ENCODE measurements at regions not wholly inside any gene's neighbourhood (a gene's known extent, or its start where the extent isn't known, plus 50 kb on each side); places are given as distances from the start of the nearest gene placed in this dataset.

DNA sequence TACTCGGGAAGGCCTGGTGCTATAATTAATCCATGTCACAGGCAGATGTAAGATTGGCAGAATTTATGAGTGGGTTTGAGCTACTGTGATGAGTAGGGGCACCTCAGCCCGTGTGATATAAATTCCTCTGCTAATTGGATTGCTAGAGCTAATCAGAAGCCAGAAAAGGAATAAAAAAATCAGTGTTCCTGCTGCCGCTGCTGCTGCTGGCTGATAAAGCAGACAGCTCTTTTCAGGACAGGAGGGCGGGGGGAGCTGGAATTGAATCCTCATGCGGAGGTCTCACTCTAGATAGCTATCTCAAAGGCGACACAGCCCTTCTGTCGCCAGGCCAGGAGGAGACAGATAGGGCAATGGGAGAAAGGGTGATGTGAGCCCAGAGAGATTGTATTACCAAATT is 182.7 kb upstream of the ZFHX3 start:
- H3K4me2 ChIP-seq (ENCODE audit: insufficient read depth in 1 of 2, low read depth in 2 of 2, low read length in 2 of 2), result no peak overlapping the region
- no peak overlapping the region for H4K91ac ChIP-seq (replicated peaks; ENCODE audit: insufficient read length, low read length)
- H2BK5ac ChIP-seq (ENCODE audit: low read depth, low read length), result no peak overlapping the region
- no peak overlapping the region for H4K8ac ChIP-seq (ENCODE audit: extremely low read depth, insufficient read depth, low read length)
- ChIA-PET POLR2A (ENCODE audit: partially characterized antibody) (no interaction called here), CTCF (ENCODE audit: partially characterized antibody) (interaction anchor here (1.8 kb wide), 1 partner anchor 12 kb away, joined by 8 read pairs; no protein-coding TSS in a partner anchor)
- FAIRE-seq, result no peak
- H3K18ac ChIP-seq (ENCODE audit: extremely low read depth, low read length), result no peak overlapping the region
- no peak overlapping the region for H2AK5ac ChIP-seq (ENCODE audit: low read depth, low read length)
- no peak overlapping the region for H3K4ac ChIP-seq (replicated peaks; ENCODE audit: insufficient read length, low read depth, low read length)
- H2BK120ac ChIP-seq (replicated peaks; ENCODE audit: low read depth, low read length), result no peak overlapping the region
- no peaks in the 10 kb centered on the region for H3K79me1 ChIP-seq (ENCODE audit: low read depth, low read length)
- no peaks in the 10 kb centered on the region; a peak in 2 of 7 replicates for H3K27me3 ChIP-seq (replicated peaks in 1 of 4; ENCODE audit: control insufficient read depth in 3 of 4, extremely low read depth in 1 of 4, insufficient read depth in 3 of 4, low read length in 3 of 4)
- H3K79me2 ChIP-seq (ENCODE audit: control insufficient read depth in 1 of 2, insufficient read depth in 2 of 2, low read length in 2 of 2), result no peaks in the 10 kb centered on the region
- WGBS, 2 experiments (ENCODE audit: extremely low coverage in 1 of 2, insufficient coverage in 1 of 2, insufficient read length in 1 of 2, insufficient replicate concordance in 2 of 2, low coverage in 1 of 2, low lambda C conversion rate in 2 of 2, missing lambda C conversion rate in 1 of 2), result 93% methylated on average over 7 of the region's 7 CpGs; no CpG with 5 or more reads in 1 of the 2 experiments
- H2BK20ac ChIP-seq (ENCODE audit: low read length), result no peak overlapping the region
- no peak overlapping the region for H3K9ac ChIP-seq (replicated peaks in 1 of 4; ENCODE audit: extremely low read depth in 1 of 4, low read depth in 3 of 4, low read length in 3 of 4)
- H2AFZ ChIP-seq (ENCODE audit: low read length), result no peak overlapping the region
- H2BK12ac ChIP-seq (ENCODE audit: low read depth, low read length), result no peak overlapping the region
- H3K4me1 ChIP-seq (replicated peaks in 1 of 4; ENCODE audit: control insufficient read depth in 3 of 4, insufficient read depth in 4 of 4, low read length in 3 of 4), result 0 out of 7 replicates have a peak, but pooled peaks cover 0 to 2% (median 0%) of the 10 kb centered on the region in 4 experiments
- H3K36me3 ChIP-seq (ENCODE audit: control insufficient read depth in 2 of 4, insufficient read depth in 4 of 4, low read length in 3 of 4), result no peaks in the 10 kb centered on the region
- no peak overlapping the region for H3K23ac ChIP-seq (ENCODE audit: insufficient read length)
- no peak overlapping the region for H4K5ac ChIP-seq (ENCODE audit: insufficient read length, low read depth, low read length)
- H3K56ac ChIP-seq (replicated peaks; ENCODE audit: insufficient read length, low read depth, low read length), result no peak overlapping the region
- no peaks in the 10 kb centered on the region for H4K20me1 ChIP-seq (replicated peaks in 1 of 2; ENCODE audit: control insufficient read depth in 1 of 2, insufficient read depth in 2 of 2, low read length in 2 of 2)
- H3K27ac ChIP-seq (ENCODE audit: low read depth, low read length), result no peak overlapping the region
- no peak overlapping the region for H3K4me3 ChIP-seq (ENCODE audit: extremely low read depth in 1 of 4, insufficient read depth in 2 of 4, low read depth in 3 of 4, low read length in 4 of 4)
- H2BK15ac ChIP-seq (ENCODE audit: low read length), result no peak overlapping the region
- no peak for DNase-seq (ENCODE audit: low read depth in 1 of 2, low spot score in 2 of 2)
- H3K9me3 ChIP-seq (ENCODE audit: insufficient read depth in 2 of 2, low read depth in 1 of 2, low read length in 1 of 2), result no peaks in the 10 kb centered on the region
- no peak overlapping the region for H3K14ac ChIP-seq (ENCODE audit: insufficient read length)
- peaks cover 2% of the 10 kb centered on the region; the same call in 1 of the 2 replicates for H3K23me2 ChIP-seq (ENCODE audit: low read depth, low read length)
- no peak for TF ChIP-seq TCF12 (IDR thresholded peaks at IDR 0.05; ENCODE audit: low read depth, low read length)
- TF ChIP-seq TAF7 (optimal IDR thresholded peaks at IDR 0.05; ENCODE audit: borderline replicate concordance, low read depth, low read length), result no peak
- no peak for TF ChIP-seq GTF2F1 (IDR thresholded peaks at IDR 0.05; ENCODE audit: borderline replicate concordance, low read depth, low read length)
- TF ChIP-seq JUND (IDR thresholded peaks at IDR 0.05; ENCODE audit: low read length), result no peak
- TF ChIP-seq RNF2 (IDR thresholded peaks at IDR 0.05; ENCODE audit: borderline replicate concordance, low read depth, low read length, missing control alignments, poor library complexity, severe bottlenecking), result no peak
- no peak for TF ChIP-seq EZH2 (IDR thresholded peaks at IDR 0.05; ENCODE audit: low read depth, low read length, severe bottlenecking)
- TF ChIP-seq YY1 (IDR thresholded peaks at IDR 0.05; ENCODE audit: low read depth, low read length), result no peak
- no peak for TF ChIP-seq HDAC2 (IDR thresholded peaks at IDR 0.05; ENCODE audit: borderline replicate concordance in 1 of 2, low read depth in 2 of 2, low read length in 2 of 2)
- TF ChIP-seq TBP (IDR thresholded peaks at IDR 0.05; ENCODE audit: low read depth, low read length), result no peak
- no peak for TF ChIP-seq MAFK (IDR thresholded peaks at IDR 0.05; ENCODE audit: low read depth, low read length)
- no peak for TF ChIP-seq CTBP2 (IDR thresholded peaks at IDR 0.05; ENCODE audit: borderline replicate concordance, insufficient read depth, insufficient read length, low read length)
- TF ChIP-seq SRF (IDR thresholded peaks at IDR 0.05; ENCODE audit: low read depth, low read length), result no peak
- TF ChIP-seq CEBPB (IDR thresholded peaks at IDR 0.05; ENCODE audit: low read depth, low read length), result no peak
- TF ChIP-seq TEAD4 (IDR thresholded peaks at IDR 0.05; ENCODE audit: low read depth, low read length), result no peak
- no peak for TF ChIP-seq BRCA1 (IDR thresholded peaks at IDR 0.05; ENCODE audit: low read depth, low read length)

All from H1 (cell line).